UCSD-AML1 (cell line): ENCODE measurements at regions not wholly inside any gene's neighbourhood (a gene's known extent, or its start where the extent isn't known, plus 50 kb on each side); places are given as distances from the start of the nearest gene placed in this dataset.
"Not testable (repeated sequence)": the region's sequence is repeated elsewhere in the genome, so short reads cannot be mapped to it uniquely, and the experiment has no call there.

ENCODE experiments used
- DNase-seq: peaks from one replicate; lab custom pipeline; 2025; ENCODE audit not compliant: unreplicated experiment; lab: John Stamatoyannopoulos, UW

DNA sequence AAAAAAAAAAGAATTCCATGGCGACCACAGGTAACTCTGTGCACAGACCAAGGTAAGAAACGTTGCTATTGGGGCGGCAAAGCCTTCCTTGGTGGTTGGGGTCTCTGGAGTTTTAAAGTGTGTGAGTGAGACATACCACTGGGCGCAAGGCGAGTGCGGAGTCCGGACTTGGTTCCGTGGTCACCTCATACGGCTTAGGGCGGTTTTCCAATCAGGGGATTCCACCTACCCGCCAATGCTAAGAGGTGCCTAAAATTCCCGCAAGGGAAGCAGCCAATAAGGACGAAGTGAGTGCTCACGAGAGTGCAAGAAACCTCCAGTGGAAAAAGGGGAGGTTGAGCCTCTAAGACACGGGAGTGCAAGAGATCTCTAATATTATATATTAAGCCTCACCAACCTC is 68.6 kb upstream of the PRSS16 start:
- no peak for DNase-seq

- no peak for DNase-seq
Measured at GRCh38 chr6:27183060-27183832, 64.3 kb upstream of the PRSS16 start.

GRCh38 chr6:27187231-27188060 is 60.1 kb upstream of the PRSS16 start:
- no peak for DNase-seq

- DNase-seq: peak; percentile 55
Measured at GRCh38 chr6:27188061-27188884, 59.2 kb upstream of the PRSS16 start.

DNA sequence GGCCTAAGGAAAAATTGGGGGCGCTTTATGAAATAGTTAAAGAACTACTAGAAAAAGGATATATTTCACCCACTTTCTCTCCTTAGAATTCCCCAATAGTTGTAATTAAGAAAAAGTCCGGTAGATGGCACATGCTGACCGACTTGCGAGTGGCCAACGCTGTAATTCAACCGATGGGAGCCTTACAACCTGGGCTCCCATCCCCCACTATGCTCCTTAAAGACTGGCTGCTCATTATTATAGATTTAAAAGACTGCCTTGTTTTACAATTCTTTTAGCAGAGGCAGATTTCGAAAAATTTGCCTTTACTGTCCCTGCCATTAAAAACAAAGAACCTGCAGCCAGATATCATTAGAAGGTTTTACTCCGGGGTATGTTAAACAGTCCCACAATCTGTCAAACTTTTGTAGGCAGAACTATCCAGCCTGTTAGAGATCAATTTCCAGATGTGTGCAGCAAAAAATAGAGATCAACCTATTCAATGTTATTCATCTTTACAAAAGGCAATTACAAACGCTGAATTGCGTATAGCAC is 58.5 kb upstream of the PRSS16 start:
- no peak for DNase-seq

DNA sequence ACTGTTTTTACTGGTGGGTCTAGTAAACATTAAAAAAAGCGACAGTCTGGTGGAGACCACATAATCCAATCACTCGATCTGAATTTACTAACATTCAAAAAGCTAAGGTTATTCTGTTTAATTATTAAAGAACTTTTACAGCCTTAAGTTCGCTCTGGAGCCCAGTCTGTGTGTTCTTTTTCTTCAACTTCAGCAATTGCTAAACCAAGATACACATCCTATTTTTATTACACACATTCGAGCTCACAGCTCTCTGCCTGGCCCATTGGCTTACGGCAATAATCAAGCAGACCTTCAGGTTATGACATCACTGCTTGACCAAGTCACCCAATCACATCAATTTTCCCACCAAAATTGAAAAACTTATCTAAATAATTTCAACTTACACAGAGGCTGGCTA is 57.4 kb upstream of the PRSS16 start:
- no peak for DNase-seq

GRCh38 chr6:27194453-27194852 is 53.0 kb upstream of the PRSS16 start:
- not testable (repeated sequence) for DNase-seq

GRCh38 chr6:27195547-27195946 is 52.0 kb upstream of the PRSS16 start:
- DNase-seq: not testable (repeated sequence)
